PFSK-1 (cell line): ENCODE measurements at regions not wholly inside any gene's neighbourhood (a gene's known extent, or its start where the extent isn't known, plus 50 kb on each side); places are given as distances from the start of the nearest gene placed in this dataset.

Experiments
- FOXP2 ChIP-seq: optimal IDR thresholded peaks from 2 replicates; pipeline ENCODE3; 2011; ENCODE audit warnings: borderline replicate concordance, control low read depth, inconsistent platforms; ENCODE audit not compliant: insufficient read depth; ENCODE audit errors: extremely low read length, extremely low read depth
- POLR2AphosphoS5 ChIP-seq: IDR thresholded peaks from 2 replicates; pipeline ENCODE4 v1.6.1; 2012; ENCODE audit warnings: low read depth, mild to moderate bottlenecking, control low read depth, low read length, moderate library complexity
- REST ChIP-seq, 2 experiments: IDR thresholded peaks; 2 replicates each; pipeline versions ENCODE4 v1.6.1 to v1.8.0; 2011 to 2012; ENCODE audit warnings: low read depth in 2 of 2, low read length in 2 of 2, control low read depth in 1 of 2, inconsistent platforms in 1 of 2, mild to moderate bottlenecking in 1 of 2, moderate library complexity in 1 of 2; ENCODE audit not compliant: insufficient read depth in 1 of 2
- SIN3A ChIP-seq: IDR thresholded peaks from 2 replicates; pipeline ENCODE4 v1.6.1; 2012; ENCODE audit warnings: mild to moderate bottlenecking, low read length, moderate library complexity, borderline replicate concordance; ENCODE audit not compliant: insufficient read depth
- TAF1 ChIP-seq: IDR thresholded peaks from 2 replicates; pipeline ENCODE4 v1.6.1; 2012; ENCODE audit warnings: low read length, control low read depth, borderline replicate concordance; ENCODE audit not compliant: insufficient read depth

- TF ChIP-seq FOXP2 = no peak
- no peak for TF ChIP-seq SIN3A
- TF ChIP-seq REST (IDR thresholded peaks at IDR 0.05; ENCODE audit: insufficient read depth in 1 of 2, low read depth in 2 of 2, low read length in 2 of 2) = no peak
- no peak for TF ChIP-seq TAF1
Measured at GRCh38 chr1:181931873-181932272, 129.6 kb downstream of the ZNF648 start.

DNA sequence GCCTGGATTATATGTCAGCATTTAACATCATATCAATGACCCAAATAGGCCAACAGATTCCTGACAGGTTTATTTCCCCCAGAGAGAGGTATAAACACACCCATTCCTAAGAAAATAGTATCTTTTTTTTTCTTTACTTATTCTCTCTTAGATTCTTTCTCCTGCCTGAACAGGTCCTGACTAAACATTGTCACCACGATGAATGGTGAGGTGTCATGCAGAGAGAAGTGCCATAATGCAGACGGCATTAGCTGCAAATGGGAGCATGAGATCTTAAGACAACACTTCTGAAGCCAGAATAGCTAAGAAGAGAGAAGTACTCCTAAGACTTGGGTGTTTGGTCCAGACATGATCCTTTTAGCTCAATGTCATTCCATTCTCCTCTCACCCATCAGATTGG, 131.3 kb downstream of the ZNF648 start:
- TF ChIP-seq REST (IDR thresholded peaks at IDR 0.05; ENCODE audit: insufficient read depth in 1 of 2, low read depth in 2 of 2, low read length in 2 of 2) (no peak), POLR2AphosphoS5 (no peak), TAF1 (no peak), FOXP2 (no peak), SIN3A (no peak)

- no peak for TF ChIP-seq TAF1
- TF ChIP-seq SIN3A = no peak
- TF ChIP-seq FOXP2 = no peak
- no peak for TF ChIP-seq REST (IDR thresholded peaks at IDR 0.05; ENCODE audit: insufficient read depth in 1 of 2, low read depth in 2 of 2, low read length in 2 of 2)
- TF ChIP-seq POLR2AphosphoS5 = no peak
Measured at GRCh38 chr1:181926697-181927096, 134.8 kb downstream of the ZNF648 start.

GRCh38 chr1:181919542-181919941, 142.0 kb downstream of the ZNF648 start:
- TF ChIP-seq SIN3A (no peak), REST (IDR thresholded peaks at IDR 0.05; ENCODE audit: insufficient read depth in 1 of 2, low read depth in 2 of 2, low read length in 2 of 2) (no peak), TAF1 (no peak), FOXP2 (no peak), POLR2AphosphoS5 (no peak)

DNA sequence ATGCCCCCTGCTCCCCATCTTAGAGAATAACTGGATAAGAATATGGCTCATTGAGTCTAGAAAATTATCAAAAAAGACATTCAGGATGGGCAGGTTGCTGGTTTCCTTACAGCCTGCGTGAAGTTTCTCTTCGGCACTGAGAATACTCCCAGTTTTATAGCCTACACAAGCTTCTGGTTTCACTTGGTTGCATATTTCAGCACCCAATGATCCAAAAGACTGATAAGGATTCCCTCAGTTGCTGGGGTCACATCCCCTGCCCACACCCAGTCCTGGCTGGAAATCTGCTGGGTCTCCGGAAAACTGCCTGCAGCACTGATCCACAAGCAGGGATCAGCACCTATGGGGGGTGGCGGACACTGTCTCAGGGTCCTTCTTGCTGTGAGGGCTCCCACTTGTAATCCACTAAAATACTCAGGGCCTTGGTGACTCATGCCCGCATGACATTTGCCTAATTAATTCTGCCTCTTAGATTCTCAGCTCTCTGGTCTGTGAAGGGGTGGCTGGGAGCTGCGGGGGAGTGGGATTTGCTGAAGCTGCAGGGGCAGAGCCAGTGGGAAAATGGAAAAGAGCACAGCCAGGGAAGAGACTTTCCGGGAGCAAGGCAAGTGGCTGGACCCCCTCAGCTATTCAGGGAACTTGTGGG, 142.5 kb downstream of the ZNF648 start:
- TF ChIP-seq REST (IDR thresholded peaks at IDR 0.05; ENCODE audit: insufficient read depth in 1 of 2, low read depth in 2 of 2, low read length in 2 of 2) (no peak), FOXP2 (no peak), SIN3A (no peak), POLR2AphosphoS5 (no peak), TAF1 (no peak)
